ENCODE measurements at regions not wholly inside any gene's neighbourhood (a gene's known extent, or its start where the extent isn't known, plus 50 kb on each side); places are given as distances from the start of the nearest gene placed in this dataset.

DNA sequence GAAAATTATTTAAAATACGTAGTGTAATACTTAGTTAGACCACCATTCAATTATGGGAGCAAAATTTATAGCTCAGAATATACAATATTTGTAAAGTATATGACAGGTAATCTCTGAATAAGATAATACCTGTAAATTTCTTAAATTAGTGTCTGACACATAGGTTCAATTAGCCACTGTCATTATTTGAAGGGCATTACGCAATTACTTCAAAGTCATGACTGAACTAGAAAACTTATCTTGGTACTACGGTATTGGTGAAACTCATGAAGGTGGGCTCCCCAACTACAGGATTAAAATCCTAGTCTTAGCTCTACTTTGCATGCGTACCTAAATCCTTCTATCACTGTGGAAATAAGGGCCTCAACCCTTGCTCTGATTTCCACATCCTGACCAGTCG is 860.7 kb downstream of the PCDH19 start:
- no peak for TF ChIP-seq RFX5 (IDR thresholded peaks at IDR 0.05)
- TF ChIP-seq POLR2A (IDR thresholded peaks at IDR 0.05; ENCODE audit: low read length) = no peak
- TF ChIP-seq SREBF2 (IDR thresholded peaks at IDR 0.05) = no peak
- TF ChIP-seq, protein P1, sequence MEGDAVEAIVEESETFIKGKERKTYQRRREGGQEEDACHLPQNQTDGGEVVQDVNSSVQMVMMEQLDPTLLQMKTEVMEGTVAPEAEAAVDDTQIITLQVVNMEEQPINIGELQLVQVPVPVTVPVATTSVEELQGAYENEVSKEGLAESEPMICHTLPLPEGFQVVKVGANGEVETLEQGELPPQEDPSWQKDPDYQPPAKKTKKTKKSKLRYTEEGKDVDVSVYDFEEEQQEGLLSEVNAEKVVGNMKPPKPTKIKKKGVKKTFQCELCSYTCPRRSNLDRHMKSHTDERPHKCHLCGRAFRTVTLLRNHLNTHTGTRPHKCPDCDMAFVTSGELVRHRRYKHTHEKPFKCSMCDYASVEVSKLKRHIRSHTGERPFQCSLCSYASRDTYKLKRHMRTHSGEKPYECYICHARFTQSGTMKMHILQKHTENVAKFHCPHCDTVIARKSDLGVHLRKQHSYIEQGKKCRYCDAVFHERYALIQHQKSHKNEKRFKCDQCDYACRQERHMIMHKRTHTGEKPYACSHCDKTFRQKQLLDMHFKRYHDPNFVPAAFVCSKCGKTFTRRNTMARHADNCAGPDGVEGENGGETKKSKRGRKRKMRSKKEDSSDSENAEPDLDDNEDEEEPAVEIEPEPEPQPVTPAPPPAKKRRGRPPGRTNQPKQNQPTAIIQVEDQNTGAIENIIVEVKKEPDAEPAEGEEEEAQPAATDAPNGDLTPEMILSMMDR (IDR thresholded peaks at IDR 0.05) = no peak
- no peak for TF ChIP-seq JUNB (IDR thresholded peaks at IDR 0.05)
- TF ChIP-seq ZSCAN20 (CRISPR knock-in tag; IDR thresholded peaks at IDR 0.05) = no peak
- TF ChIP-seq, protein P2, sequence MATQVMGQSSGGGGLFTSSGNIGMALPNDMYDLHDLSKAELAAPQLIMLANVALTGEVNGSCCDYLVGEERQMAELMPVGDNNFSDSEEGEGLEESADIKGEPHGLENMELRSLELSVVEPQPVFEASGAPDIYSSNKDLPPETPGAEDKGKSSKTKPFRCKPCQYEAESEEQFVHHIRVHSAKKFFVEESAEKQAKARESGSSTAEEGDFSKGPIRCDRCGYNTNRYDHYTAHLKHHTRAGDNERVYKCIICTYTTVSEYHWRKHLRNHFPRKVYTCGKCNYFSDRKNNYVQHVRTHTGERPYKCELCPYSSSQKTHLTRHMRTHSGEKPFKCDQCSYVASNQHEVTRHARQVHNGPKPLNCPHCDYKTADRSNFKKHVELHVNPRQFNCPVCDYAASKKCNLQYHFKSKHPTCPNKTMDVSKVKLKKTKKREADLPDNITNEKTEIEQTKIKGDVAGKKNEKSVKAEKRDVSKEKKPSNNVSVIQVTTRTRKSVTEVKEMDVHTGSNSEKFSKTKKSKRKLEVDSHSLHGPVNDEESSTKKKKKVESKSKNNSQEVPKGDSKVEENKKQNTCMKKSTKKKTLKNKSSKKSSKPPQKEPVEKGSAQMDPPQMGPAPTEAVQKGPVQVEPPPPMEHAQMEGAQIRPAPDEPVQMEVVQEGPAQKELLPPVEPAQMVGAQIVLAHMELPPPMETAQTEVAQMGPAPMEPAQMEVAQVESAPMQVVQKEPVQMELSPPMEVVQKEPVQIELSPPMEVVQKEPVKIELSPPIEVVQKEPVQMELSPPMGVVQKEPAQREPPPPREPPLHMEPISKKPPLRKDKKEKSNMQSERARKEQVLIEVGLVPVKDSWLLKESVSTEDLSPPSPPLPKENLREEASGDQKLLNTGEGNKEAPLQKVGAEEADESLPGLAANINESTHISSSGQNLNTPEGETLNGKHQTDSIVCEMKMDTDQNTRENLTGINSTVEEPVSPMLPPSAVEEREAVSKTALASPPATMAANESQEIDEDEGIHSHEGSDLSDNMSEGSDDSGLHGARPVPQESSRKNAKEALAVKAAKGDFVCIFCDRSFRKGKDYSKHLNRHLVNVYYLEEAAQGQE (IDR thresholded peaks at IDR 0.05) = no peak
- TF ChIP-seq, protein P3, sequence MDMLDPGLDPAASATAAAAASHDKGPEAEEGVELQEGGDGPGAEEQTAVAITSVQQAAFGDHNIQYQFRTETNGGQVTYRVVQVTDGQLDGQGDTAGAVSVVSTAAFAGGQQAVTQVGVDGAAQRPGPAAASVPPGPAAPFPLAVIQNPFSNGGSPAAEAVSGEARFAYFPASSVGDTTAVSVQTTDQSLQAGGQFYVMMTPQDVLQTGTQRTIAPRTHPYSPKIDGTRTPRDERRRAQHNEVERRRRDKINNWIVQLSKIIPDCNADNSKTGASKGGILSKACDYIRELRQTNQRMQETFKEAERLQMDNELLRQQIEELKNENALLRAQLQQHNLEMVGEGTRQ (IDR thresholded peaks at IDR 0.05) = no peak

Measured in A549 (cell line).